Upper lobe of right lung (tissue), 1 donor: ENCODE measurements at regions not wholly inside any gene's neighbourhood (a gene's known extent, or its start where the extent isn't known, plus 50 kb on each side); places are given as distances from the start of the nearest gene placed in this dataset.
"Not testable (repeated sequence)": the region's sequence is repeated elsewhere in the genome, so short reads cannot be mapped to it uniquely, and the experiment has no call there.

Experiments used
- ATAC-seq: fragments of 200-7000 bp; cut with Tn5 transposase; one replicate; pipeline ENCODE4 v1.9.1; 2020; ENCODE audit warnings: mild to moderate bottlenecking, moderate library complexity
- DNase-seq: peaks from one replicate; pipeline ENCODE4 v3.0.0-alpha.2; 2020
- H3K27ac ChIP-seq: fragments of 200-600 bp; one replicate; pipeline ENCODE4 v1.8.0; 2022
- H3K27me3 ChIP-seq: fragments of 200-600 bp; one replicate; pipeline ENCODE4 v1.8.0; 2022; ENCODE audit warnings: mild to moderate bottlenecking
- H3K36me3 ChIP-seq: fragments of 200-600 bp; one replicate; pipeline ENCODE4 v1.8.0; 2022
- H3K4me1 ChIP-seq: fragments of 200-600 bp; one replicate; pipeline ENCODE4 v1.8.0; 2022
- H3K4me3 ChIP-seq: fragments of 200-600 bp; one replicate; pipeline ENCODE4 v1.8.0; 2022; ENCODE audit warnings: mild to moderate bottlenecking
- H3K9me3 ChIP-seq: fragments of 200-600 bp; one replicate; pipeline ENCODE4 v1.8.0; 2022
- intact Hi-C: fragments of 100-400 bp; cut with DNase I; formaldehyde crosslinking; loops from one replicate; pipeline ENCODE4 v1.11.0; 2022
- TF ChIP-seq, protein P1 (sequence below): fragments of 200-600 bp; IDR thresholded peaks from one replicate; pipeline ENCODE4 v1.8.0; 2022; ENCODE audit warnings: antibody characterized with exemption
- donor health status: DM: no; HTN: yes; CAD: no; lungs with severe emphysema.

DNA sequence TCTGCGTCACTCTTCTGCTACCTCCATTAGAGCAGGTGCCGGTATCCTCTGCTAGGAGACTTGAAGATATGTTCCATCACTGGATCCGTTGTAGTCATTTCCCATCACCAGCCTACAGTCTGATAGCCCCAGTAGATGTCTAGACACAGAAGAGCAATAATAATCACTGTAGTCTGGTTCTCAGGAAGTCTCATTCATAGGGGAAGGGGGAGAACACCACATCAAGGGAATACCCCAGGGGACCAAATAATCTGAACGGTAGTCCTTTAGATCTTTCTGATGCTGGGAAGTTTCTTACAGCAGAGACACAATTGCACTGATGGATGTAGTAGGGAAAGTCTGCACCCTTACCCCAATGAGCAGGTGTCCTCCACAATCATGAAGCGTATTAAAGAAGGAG lies 595.0 kb downstream of the EPHA3 start:
- DNase-seq (no peak), ATAC-seq (no peak)
- H3K4me1 ChIP-seq, result no peaks in the 10 kb centered on the region
- H3K4me3 ChIP-seq, result no peak overlapping the region
- H3K9me3 ChIP-seq, result no peaks in the 10 kb centered on the region
- intact Hi-C loops, result no loop called here
- TF ChIP-seq, protein P1, sequence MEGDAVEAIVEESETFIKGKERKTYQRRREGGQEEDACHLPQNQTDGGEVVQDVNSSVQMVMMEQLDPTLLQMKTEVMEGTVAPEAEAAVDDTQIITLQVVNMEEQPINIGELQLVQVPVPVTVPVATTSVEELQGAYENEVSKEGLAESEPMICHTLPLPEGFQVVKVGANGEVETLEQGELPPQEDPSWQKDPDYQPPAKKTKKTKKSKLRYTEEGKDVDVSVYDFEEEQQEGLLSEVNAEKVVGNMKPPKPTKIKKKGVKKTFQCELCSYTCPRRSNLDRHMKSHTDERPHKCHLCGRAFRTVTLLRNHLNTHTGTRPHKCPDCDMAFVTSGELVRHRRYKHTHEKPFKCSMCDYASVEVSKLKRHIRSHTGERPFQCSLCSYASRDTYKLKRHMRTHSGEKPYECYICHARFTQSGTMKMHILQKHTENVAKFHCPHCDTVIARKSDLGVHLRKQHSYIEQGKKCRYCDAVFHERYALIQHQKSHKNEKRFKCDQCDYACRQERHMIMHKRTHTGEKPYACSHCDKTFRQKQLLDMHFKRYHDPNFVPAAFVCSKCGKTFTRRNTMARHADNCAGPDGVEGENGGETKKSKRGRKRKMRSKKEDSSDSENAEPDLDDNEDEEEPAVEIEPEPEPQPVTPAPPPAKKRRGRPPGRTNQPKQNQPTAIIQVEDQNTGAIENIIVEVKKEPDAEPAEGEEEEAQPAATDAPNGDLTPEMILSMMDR, result no peak
- H3K36me3 ChIP-seq, result no peaks in the 10 kb centered on the region
- H3K27ac ChIP-seq, result no peak overlapping the region
- no peaks in the 10 kb centered on the region for H3K27me3 ChIP-seq

DNA sequence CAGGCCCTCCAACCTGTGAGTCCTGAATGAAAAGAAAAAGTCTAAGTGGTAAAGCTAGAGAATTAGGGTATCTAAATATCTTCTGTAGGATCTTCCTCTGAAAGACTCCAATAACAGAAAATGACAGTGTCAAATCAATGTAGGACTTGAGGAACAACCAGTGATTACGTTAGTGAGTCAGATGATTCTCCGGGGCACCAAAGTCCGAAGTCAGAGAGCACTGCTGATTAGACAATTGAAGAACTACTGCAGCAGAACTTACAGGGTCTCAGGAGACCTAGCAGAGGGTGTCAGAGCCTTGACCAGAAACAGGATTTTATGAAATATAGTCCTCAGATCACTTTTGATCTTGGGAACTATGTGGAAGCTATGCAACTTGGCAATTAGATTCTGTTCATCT lies 605.8 kb downstream of the EPHA3 start:
- TF ChIP-seq, protein P1, result no peak
- no peaks in the 10 kb centered on the region for H3K4me1 ChIP-seq
- no peak for DNase-seq

DNA sequence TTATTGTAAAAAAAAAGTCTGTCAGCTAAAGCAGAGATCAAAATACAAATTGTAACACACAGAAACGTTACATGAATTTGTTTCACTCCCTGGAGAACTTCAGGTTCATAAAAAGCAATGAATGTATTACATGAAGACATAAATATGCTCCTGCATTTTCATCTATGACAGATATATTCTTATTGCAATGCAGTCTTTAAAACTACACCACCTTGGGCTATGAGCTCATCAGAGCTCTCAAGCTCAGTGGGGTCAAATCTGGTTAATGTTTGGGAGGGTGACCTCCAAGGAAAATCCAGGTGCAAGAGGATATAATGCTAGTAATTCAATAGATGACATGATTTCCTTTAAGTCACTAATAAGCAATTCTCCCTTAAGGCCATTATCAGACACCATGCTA lies 606.8 kb downstream of the EPHA3 start:
- TF ChIP-seq, protein P1, result no peak
- Histone ChIP-seq H3K4me1 (no peaks in the 10 kb centered on the region), H3K27ac (no peak overlapping the region), H3K27me3 (no peaks in the 10 kb centered on the region), H3K36me3 (no peaks in the 10 kb centered on the region), H3K9me3 (no peaks in the 10 kb centered on the region), H3K4me3 (no peak overlapping the region)
- ATAC-seq (no peak), DNase-seq (no peak)
- intact Hi-C loops, result no loop called here

More for the DNA sequence above, 605.8 kb downstream of the EPHA3 start:
- H3K4me3 ChIP-seq, result no peak overlapping the region
- no peaks in the 10 kb centered on the region for H3K27me3 ChIP-seq
- intact Hi-C loops, result no loop called here
- H3K27ac ChIP-seq, result no peak overlapping the region
- no peak for ATAC-seq
- H3K36me3 ChIP-seq, result no peaks in the 10 kb centered on the region
- H3K9me3 ChIP-seq, result no peaks in the 10 kb centered on the region

DNA sequence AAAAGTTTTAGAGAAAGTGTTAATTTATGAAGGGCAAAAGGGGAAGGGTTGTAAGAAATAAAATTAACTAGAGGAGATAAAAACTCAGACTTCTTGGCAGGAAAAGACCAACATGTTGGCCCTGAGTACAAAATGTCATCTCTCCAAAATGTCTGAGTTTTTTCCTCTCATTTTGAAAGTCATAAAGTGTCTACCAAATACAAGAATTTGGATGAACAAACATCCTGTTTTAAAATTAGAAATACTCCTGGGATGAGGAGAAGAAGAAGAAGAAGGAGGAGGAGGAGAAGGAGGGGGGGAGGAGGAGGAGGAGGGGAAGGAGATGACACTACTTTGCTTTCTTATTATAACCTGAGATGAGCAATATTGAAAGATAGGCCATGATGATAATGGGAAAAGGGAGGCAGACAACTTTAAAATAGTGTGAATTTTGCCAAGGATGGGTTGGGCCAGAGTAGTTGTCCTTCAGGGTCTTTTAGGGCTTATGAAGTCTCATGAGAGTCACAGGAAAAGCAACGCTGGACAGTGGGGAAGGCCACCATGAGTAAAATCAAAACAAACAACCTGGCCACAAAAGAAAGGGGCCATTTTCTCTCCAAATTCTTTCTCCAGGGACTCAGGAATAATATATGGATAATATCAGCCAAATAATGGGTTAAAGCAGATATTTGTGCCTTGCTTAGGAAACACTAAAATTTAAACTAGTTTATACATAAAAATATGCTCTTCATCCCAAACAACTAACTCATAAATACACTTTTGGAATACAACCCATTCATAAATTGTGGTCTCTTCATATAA lies 632.9 kb downstream of the EPHA3 start:
- DNase-seq, result no peak
- H3K36me3 ChIP-seq, result no peaks in the 10 kb centered on the region
- H3K4me3 ChIP-seq, result no peak overlapping the region
- H3K27ac ChIP-seq, result no peak overlapping the region
- no peaks in the 10 kb centered on the region for H3K4me1 ChIP-seq
- H3K9me3 ChIP-seq, result no peaks in the 10 kb centered on the region
- ATAC-seq, result no peak
- intact Hi-C loops, result no loop called here
- H3K27me3 ChIP-seq, result no peaks in the 10 kb centered on the region
- TF ChIP-seq, protein P1, result no peak

DNA sequence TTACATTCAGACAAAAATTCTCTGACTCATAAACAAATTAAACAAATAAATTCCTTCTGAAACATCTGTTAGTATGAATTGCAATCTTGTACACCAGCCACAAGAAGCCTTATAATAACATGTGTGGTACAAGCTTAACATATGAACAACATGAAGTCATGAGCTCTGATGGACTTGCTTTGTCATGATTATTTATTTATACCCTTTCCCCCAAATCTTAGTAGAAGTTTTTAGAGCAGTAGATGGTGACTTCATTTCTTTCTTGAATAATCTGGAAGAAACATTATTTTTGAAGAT lies 633.4 kb downstream of the EPHA3 start:
- Histone ChIP-seq H3K9me3 (no peaks in the 10 kb centered on the region), H3K4me1 (no peaks in the 10 kb centered on the region), H3K4me3 (no peak overlapping the region), H3K27ac (no peak overlapping the region), H3K36me3 (no peaks in the 10 kb centered on the region), H3K27me3 (no peaks in the 10 kb centered on the region)
- no peak for DNase-seq
- no peak for ATAC-seq
- intact Hi-C loops, result no loop called here
- TF ChIP-seq, protein P1, result no peak

DNA sequence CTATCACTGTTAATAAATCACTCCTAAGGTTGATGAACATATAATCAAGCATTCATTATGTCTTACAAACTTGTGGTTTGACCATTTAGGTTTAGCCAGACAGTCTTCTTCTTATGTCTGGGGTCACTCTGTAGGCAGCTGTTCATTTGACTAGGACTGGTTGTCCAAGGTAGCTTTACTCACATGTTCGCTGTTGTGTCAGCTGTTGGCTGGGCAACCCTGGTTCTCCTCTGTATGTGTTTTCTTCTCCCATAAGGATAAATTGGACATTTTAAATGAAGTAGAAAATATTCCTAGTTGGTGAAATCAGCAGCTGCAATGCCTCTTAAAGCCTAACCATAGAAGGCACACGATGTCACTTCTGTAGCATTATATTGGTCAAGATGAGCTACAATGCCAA lies 635.1 kb downstream of the EPHA3 start:
- Histone ChIP-seq H3K4me3 (no peak overlapping the region), H3K9me3 (no peaks in the 10 kb centered on the region), H3K27me3 (no peaks in the 10 kb centered on the region), H3K36me3 (no peaks in the 10 kb centered on the region), H3K4me1 (no peaks in the 10 kb centered on the region), H3K27ac (no peak overlapping the region)
- DNase-seq (no peak), ATAC-seq (no peak)
- intact Hi-C loops, result no loop called here
- TF ChIP-seq, protein P1, result no peak

DNA sequence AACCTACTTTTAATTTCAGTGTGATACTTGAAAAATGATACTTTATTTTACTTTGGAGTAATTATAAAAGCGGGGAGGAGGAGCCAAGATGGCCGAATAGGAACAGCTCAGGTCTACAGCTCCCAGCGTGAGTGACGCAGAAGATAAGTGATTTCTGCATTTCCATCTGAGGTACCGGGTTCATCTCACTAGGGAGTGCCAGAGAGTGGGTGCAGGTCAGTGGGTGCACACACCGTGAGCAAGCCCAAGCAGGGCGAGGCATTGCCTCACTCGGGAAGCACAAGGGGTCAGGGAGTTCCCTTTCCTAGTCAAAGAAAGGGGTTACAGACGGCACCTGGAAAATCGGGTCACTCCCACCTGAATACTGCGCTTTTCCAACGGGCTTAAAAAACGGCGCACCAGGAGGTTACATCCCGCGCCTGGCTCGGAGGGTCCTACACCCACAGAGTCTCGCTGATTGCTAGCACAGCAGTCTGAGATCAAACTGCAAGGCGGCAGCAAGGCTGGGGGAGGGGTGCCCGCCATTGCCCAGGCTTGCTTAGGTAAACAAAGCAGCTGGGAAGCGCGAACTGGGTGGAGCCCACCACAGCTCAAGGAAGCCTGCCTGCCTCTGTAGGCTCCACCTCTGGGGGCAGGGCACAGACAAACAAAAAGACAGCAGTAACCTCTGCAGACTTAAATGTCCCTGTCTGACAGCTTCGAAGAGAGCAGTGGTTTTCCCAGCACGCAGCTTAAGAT lies 640.3 kb downstream of the EPHA3 start:
- ATAC-seq, H3K4me3 ChIP-seq, H3K9me3 ChIP-seq, H3K36me3 ChIP-seq, intact Hi-C loops, H3K27me3 ChIP-seq, DNase-seq, H3K4me1 ChIP-seq, H3K27ac ChIP-seq: not testable (repeated sequence)
